ENCODE measurements at regions not wholly inside any gene's neighbourhood (a gene's known extent, or its start where the extent isn't known, plus 50 kb on each side); places are given as distances from the start of the nearest gene placed in this dataset.

DNA sequence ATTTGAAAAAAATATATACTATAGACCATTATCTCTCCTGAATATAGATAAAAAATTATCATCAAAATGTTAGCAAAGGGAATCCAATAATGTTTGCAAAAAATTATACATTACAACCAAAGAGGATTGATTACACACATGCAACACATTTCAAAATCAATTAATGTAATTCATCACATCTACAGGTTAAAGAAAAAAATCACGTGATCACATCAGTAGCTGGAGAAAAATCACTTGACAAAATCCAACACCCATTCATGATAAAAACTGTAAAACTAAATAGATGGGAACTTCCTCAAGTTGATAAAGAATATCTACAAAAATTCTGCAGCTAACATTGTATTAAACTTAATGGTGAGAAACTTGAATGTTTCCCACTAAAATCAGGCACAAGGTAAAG is 1047.5 kb upstream of the CNTNAP5 start:
- TF ChIP-seq TAF1 (IDR thresholded peaks at IDR 0.05; ENCODE audit: borderline replicate concordance, insufficient read depth, low read length): no peak
- TF ChIP-seq FOXP2 (optimal IDR thresholded peaks at IDR 0.05; ENCODE audit: borderline replicate concordance, extremely low read depth, extremely low read length, insufficient read depth): no peak
- TF ChIP-seq POLR2AphosphoS5 (IDR thresholded peaks at IDR 0.05; ENCODE audit: low read depth, low read length): no peak
- TF ChIP-seq SIN3A (IDR thresholded peaks at IDR 0.05; ENCODE audit: borderline replicate concordance, insufficient read depth, low read length): no peak
- TF ChIP-seq, protein P1, sequence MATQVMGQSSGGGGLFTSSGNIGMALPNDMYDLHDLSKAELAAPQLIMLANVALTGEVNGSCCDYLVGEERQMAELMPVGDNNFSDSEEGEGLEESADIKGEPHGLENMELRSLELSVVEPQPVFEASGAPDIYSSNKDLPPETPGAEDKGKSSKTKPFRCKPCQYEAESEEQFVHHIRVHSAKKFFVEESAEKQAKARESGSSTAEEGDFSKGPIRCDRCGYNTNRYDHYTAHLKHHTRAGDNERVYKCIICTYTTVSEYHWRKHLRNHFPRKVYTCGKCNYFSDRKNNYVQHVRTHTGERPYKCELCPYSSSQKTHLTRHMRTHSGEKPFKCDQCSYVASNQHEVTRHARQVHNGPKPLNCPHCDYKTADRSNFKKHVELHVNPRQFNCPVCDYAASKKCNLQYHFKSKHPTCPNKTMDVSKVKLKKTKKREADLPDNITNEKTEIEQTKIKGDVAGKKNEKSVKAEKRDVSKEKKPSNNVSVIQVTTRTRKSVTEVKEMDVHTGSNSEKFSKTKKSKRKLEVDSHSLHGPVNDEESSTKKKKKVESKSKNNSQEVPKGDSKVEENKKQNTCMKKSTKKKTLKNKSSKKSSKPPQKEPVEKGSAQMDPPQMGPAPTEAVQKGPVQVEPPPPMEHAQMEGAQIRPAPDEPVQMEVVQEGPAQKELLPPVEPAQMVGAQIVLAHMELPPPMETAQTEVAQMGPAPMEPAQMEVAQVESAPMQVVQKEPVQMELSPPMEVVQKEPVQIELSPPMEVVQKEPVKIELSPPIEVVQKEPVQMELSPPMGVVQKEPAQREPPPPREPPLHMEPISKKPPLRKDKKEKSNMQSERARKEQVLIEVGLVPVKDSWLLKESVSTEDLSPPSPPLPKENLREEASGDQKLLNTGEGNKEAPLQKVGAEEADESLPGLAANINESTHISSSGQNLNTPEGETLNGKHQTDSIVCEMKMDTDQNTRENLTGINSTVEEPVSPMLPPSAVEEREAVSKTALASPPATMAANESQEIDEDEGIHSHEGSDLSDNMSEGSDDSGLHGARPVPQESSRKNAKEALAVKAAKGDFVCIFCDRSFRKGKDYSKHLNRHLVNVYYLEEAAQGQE (IDR thresholded peaks at IDR 0.05; ENCODE audit: insufficient read depth in 1 of 2, low read depth in 2 of 2, low read length in 2 of 2): no peak

DNA sequence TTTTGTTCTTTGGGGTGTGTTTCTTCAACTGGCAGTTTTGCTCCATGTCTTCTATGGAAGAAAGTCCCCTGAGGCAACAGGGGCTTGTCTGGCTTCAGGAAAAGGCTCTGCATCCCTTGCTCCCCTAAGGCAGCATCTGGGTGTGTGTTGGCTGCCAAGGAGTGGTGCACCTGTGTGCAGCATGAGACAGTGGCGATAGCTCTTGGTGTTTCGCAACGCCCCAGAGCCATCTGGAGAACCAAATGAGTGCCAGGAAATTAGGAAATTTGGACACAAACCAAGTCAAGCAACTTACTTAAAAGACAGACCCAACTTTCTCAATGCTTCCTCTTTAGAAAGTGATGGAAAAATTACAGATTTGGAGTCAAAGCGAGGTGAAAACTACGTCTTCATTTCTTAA is 1044.4 kb upstream of the CNTNAP5 start:
- TF ChIP-seq FOXP2 (optimal IDR thresholded peaks at IDR 0.05; ENCODE audit: borderline replicate concordance, extremely low read depth, extremely low read length, insufficient read depth) (no peak), TAF1 (IDR thresholded peaks at IDR 0.05; ENCODE audit: borderline replicate concordance, insufficient read depth, low read length) (no peak), POLR2AphosphoS5 (IDR thresholded peaks at IDR 0.05; ENCODE audit: low read depth, low read length) (no peak), SIN3A (IDR thresholded peaks at IDR 0.05; ENCODE audit: borderline replicate concordance, insufficient read depth, low read length) (no peak)
- TF ChIP-seq, protein P1 (IDR thresholded peaks at IDR 0.05; ENCODE audit: insufficient read depth in 1 of 2, low read depth in 2 of 2, low read length in 2 of 2): no peak

DNA sequence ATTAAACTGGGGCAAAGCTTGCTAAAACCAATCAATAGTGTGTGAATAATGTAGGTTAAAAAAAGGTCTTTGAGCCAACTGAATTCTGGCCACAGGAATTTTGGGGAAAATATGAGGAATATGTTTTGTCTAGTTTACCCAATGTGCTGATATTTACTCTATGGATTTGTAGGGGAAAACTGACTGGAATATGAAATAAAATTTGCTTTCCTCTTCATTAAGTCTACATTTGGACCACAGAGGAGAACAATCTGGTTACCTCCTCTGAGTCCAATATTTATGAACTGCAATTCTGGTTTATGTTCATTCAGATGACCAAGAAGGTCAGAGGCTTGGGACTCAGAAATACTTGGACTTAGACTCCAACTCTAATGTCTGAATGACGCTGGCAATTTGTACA is 1042.2 kb upstream of the CNTNAP5 start:
- TF ChIP-seq, protein P1 (IDR thresholded peaks at IDR 0.05; ENCODE audit: insufficient read depth in 1 of 2, low read depth in 2 of 2, low read length in 2 of 2): no peak
- TF ChIP-seq FOXP2 (optimal IDR thresholded peaks at IDR 0.05; ENCODE audit: borderline replicate concordance, extremely low read depth, extremely low read length, insufficient read depth) (no peak), POLR2AphosphoS5 (IDR thresholded peaks at IDR 0.05; ENCODE audit: low read depth, low read length) (no peak), SIN3A (IDR thresholded peaks at IDR 0.05; ENCODE audit: borderline replicate concordance, insufficient read depth, low read length) (no peak), TAF1 (IDR thresholded peaks at IDR 0.05; ENCODE audit: borderline replicate concordance, insufficient read depth, low read length) (no peak)

DNA sequence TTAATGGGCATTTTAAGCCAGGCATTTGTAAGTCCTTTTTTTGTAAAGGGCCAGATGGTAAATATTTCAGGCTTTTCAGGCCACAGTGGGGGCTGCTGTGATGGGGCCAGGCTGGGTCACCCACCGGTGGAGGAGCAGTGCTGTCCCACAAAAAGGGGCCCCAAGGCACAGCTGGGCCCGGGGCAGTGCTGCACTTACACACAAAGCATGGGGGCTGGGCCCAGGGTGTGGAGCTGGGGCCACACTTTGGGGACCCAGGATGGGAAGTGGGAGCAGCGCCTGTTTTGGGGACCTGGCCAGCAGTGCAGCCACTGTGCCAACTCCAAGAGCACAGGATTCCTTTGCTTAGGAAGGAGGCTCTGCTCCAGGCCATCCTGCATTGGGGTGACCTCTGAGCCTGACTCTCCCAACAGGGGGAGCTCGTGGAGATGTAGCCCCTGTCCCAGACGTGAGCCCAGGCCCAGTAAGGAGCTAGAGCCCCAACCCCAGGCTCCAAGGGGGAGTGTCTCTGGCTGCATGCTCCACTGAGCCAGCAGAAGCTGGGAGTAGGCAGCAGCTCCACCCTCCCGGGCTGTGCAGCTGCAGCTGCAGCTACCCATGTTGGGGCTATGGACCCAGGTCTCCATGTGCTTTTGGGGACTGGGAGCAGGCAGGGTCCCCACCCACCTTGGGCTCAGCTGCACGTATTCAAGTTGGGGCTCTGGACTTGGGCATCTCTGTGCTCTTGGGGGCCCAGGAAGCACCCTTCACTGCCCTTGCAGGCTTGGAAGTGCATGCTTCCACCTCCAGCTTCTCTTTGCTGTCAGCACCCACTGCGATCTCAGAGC is 1036.5 kb upstream of the CNTNAP5 start:
- no peak for TF ChIP-seq FOXP2 (optimal IDR thresholded peaks at IDR 0.05; ENCODE audit: borderline replicate concordance, extremely low read depth, extremely low read length, insufficient read depth)
- no peak for TF ChIP-seq SIN3A (IDR thresholded peaks at IDR 0.05; ENCODE audit: borderline replicate concordance, insufficient read depth, low read length)
- TF ChIP-seq POLR2AphosphoS5 (IDR thresholded peaks at IDR 0.05; ENCODE audit: low read depth, low read length): no peak
- no peak for TF ChIP-seq TAF1 (IDR thresholded peaks at IDR 0.05; ENCODE audit: borderline replicate concordance, insufficient read depth, low read length)
- TF ChIP-seq, protein P1 (IDR thresholded peaks at IDR 0.05; ENCODE audit: insufficient read depth in 1 of 2, low read depth in 2 of 2, low read length in 2 of 2): no peak

Measured in PFSK-1 (cell line).